ENCODE measurements at regions not wholly inside any gene's neighbourhood (a gene's known extent, or its start where the extent isn't known, plus 50 kb on each side); places are given as distances from the start of the nearest gene placed in this dataset.
"Not testable (repeated sequence)": the region's sequence is repeated elsewhere in the genome, so short reads cannot be mapped to it uniquely, and the experiment has no call there.

DNA sequence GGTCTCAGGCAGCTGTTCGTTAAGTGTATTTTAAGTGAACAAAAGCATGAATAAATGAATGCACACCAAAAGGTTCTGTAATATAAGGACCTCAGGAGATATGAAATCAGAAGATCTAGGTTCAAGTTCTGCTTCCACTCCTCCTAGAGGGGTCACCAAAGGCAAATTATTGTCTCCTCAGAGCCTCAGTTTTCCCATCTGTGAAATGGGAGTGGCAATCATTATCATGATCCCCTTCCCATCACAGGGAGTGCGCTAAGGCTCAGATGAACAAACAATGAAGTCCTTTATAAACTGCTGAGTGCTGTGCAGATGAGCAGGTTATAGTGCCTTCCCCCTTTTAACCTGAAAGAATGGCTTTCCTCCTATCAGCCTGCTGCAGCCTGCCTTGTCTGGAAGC, 248.3 kb upstream of the C16orf82 start:
- H3K27ac ChIP-seq: no peak overlapping the region
- TF ChIP-seq, protein P1, sequence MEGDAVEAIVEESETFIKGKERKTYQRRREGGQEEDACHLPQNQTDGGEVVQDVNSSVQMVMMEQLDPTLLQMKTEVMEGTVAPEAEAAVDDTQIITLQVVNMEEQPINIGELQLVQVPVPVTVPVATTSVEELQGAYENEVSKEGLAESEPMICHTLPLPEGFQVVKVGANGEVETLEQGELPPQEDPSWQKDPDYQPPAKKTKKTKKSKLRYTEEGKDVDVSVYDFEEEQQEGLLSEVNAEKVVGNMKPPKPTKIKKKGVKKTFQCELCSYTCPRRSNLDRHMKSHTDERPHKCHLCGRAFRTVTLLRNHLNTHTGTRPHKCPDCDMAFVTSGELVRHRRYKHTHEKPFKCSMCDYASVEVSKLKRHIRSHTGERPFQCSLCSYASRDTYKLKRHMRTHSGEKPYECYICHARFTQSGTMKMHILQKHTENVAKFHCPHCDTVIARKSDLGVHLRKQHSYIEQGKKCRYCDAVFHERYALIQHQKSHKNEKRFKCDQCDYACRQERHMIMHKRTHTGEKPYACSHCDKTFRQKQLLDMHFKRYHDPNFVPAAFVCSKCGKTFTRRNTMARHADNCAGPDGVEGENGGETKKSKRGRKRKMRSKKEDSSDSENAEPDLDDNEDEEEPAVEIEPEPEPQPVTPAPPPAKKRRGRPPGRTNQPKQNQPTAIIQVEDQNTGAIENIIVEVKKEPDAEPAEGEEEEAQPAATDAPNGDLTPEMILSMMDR (conservative IDR thresholded peaks at IDR 0.05): no peak

DNA sequence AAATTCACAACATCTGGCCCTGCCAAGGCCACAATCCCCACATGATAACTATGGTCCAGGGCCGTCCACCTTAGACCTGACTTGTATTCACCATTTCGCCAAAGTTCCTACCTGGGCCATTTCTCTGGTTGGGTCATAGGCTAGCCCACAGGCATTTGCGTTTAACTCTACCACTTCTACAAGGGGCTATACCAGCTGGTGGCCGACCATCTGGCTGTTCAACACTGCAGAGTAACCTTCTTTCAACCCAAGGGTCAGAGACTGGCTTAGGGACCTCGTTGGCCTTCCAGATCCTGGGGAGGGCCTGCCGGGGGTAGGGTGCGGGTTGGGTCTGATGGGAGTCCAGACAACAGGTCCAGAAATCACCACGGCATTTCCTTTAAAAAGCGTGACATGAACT, 242.3 kb upstream of the C16orf82 start:
- TF ChIP-seq, protein P1 (conservative IDR thresholded peaks at IDR 0.05): no peak
- H3K27ac ChIP-seq: no peak overlapping the region

DNA sequence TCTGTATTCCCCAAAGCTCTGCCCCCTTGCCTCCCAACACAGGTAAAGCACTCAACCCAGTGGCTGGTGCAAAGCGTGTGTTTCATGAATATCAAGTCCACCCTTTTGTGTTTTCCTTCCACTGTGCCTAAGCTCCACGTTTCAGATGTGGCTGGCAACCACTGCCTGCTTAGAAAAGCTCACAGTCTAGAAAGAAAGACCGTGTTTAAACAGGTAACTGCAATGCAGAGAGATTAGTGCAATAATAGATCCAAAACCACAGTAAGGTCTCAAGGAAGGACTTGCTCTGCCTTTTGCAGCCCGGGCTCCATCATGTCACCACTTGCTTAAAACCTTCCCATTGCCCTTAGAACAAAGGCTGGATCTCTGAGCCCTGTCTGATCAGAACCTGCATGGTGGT, 240.2 kb upstream of the C16orf82 start:
- TF ChIP-seq, protein P1 (conservative IDR thresholded peaks at IDR 0.05): no peak
- no peak overlapping the region for H3K27ac ChIP-seq

DNA sequence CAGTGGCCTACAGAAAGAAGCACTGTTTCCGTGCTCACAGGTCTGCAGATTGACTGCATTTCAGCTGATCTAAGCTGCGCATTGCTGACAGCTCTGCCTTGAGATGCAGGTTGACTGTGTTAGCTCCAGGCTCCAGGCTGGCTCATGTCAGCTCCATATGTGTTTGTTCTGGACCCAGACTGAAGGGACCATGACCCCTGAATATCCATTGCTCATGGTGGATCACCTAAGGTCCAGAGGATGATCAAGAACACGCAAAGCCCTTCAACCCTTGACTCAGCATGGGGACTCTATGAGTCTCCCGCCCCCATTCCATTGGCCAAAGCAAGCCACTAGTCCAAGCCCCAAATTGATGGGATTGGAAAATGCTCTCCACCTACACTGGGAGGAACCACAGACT, 239.3 kb upstream of the C16orf82 start:
- TF ChIP-seq, protein P1 (conservative IDR thresholded peaks at IDR 0.05): no peak
- H3K27ac ChIP-seq: no peak overlapping the region

DNA sequence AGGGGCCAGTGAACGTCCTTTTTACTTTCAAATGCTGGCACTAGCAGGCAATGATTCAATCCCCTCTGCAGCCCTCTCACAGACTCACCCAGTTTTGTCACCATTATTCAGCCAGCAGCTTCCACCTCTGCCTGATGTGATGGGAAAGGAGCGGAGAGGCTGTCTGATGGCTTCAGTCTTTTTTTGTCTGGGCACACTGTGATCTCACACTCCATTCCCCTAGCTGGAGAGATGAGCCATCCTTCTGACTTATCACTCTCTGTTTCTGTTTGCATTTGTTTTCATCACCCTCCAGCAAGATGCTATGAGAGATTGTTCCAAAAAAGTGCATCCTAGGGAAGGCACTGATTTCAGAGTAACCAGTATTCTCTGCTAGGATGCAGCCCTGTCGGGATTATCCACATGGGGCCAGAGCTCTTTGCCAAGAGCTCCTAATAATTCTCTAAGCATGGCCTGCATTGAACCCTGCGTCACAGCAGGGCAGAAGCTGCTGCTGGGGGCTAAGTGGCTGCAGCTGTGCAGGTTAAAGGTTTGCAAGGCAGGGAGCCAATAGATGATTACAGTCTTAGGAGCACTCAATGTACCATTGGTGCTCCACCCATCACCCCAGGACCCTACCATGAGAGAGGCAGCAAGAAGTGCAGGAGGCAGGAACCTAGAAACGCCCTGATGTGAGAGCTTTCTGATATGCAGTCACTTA, 236.1 kb upstream of the C16orf82 start:
- TF ChIP-seq, protein P1 (conservative IDR thresholded peaks at IDR 0.05): no peak
- H3K27ac ChIP-seq: no peak overlapping the region

DNA sequence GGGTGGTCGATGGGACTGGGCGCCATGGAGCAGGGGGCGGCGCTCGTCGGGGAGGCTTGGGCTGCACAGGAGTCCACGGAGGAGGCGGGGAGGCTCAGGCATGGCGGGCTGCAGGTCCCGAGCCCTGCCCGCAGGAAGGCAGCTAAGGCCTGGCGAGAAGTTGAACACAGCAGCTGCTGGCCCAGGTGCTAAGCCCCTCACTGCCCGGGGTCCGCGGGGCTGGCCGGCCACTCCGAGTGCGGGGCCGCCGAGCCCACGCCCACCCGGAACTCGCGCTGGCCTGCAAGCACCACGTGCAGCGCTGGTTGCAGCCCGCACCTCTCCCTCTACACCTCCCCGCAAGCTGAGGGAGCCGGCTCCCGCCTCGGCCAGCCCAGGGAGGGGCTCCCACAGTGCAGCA, 230.6 kb upstream of the C16orf82 start:
- not testable (repeated sequence) for H3K27ac ChIP-seq

DNA sequence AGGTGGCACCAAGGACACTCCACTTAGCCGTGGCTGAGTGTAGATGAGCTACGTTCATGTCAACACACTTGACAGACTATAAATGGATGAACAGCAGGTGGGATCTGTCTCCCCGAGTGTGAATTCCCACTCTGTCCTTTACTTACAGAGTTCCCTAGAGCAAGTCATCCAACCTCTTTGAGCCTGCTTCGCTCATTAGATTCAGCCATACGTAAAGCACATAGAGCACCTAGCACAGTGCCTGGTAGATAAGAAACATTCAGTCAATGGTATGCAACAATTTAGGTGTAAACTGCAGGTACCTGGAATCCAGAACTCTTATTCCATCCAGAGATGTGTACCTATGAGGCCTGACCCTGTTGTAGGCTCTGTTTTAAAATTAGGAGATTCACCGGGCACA, 227.8 kb upstream of the C16orf82 start:
- TF ChIP-seq, protein P1 (conservative IDR thresholded peaks at IDR 0.05): no peak
- H3K27ac ChIP-seq: no peak overlapping the region

DNA sequence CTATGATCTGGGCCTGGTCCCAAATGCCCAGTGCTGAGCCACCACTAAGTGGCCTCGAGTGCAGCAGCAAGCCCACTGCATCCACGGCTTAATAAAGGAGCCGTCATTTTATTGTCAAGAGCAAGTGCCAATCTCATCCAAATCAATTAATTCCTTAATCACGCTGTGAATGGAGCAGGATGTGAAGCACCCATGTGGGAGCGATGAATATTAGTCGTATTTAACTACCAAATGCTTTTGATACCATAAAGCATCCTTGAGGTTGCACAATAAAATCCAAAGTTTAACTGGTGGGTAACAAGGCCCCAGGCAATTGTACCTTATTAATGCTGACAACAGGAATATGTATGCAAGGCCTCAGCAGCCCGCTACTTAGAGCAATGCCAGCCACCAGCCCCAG, 226.0 kb upstream of the C16orf82 start:
- H3K27ac ChIP-seq: no peak overlapping the region
- TF ChIP-seq, protein P1 (conservative IDR thresholded peaks at IDR 0.05): no peak

Measured in VCaP (cell line).